Left renal pelvis (tissue), 4 donors: ENCODE measurements at regions not wholly inside any gene's neighbourhood (a gene's known extent, or its start where the extent isn't known, plus 50 kb on each side); places are given as distances from the start of the nearest gene placed in this dataset.

Experiments used
- DNase-seq, 4 donors: peaks; one replicate each; pipeline ENCODE4 v3.0.0-alpha.2; 2013; ENCODE audit warnings: low read depth in 4 of 4, low spot score in 3 of 4

- no peak for DNase-seq
Observed at GRCh38 chr3:73727117-73727821, 102.5 kb upstream of the PDZRN3 start.

DNA sequence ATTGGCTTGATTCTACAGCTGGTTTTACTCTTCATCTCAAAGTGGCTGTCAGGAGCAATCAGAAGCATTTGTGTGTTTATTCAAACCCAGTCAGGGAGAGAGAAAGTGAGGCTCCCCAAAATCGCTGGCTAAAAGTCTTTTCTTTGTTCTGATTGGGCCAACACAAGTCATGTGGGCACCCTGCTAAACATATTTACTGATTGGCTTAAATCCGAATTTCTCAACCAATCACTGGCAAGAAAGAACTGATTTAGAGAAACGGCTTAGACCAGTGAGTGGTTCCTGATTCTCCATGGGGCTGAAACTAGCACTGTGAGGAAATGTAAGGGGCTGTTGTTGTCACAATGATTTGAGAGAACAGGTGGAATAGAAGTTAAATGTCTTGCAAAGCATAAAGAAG is 98.9 kb upstream of the PDZRN3 start:
- DNase-seq, result no peak

DNA sequence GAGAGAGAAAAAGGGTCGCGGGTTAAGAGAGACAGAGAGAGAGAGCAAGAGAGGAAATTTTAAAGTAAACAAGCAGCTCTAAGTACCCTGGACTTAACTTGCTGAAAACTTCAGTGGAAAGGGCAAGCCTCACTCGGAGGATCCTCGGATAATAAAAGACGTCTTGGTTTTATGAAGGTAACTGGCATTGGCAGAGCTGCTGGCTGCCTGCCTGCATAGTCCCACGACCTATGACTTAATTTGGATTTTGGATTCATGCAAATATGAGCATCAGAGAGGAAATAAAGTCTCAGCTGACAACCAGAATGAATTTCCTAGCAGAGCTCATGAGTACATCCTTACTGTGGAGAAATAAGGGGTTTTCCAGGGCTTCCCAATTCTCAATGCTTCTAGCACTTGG is 95.1 kb upstream of the PDZRN3 start:
- no peak for DNase-seq

DNA sequence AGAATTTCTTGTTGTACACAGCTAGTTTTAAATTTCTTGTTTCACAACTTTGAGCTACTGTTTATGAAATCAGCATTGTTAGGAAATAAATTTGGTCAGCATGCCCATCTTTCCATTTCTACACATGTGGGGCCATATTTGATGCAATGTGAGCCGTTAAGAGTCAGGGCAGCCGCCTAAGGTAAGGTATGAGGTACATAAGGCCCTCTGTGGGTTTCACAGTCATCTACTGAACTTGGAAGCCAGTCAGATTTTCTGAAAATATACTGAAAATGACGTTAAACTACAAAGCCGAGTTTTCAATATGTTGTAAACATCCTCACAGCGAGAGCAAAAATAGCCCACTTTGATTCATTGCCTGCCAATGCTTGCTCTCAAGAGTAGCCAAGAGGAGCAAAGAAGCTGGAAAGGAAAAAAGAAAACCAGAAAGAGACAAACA is 94.7 kb upstream of the PDZRN3 start:
- DNase-seq, result no peak

- DNase-seq, result no peak
Observed at GRCh38 chr3:73718326-73719110, 93.8 kb upstream of the PDZRN3 start.

GRCh38 chr3:73716418-73716817 is 91.7 kb upstream of the PDZRN3 start:
- no peak for DNase-seq

- DNase-seq, result no peak
Observed at GRCh38 chr3:73710340-73710739, 85.6 kb upstream of the PDZRN3 start.

- DNase-seq, result no peak
Observed at GRCh38 chr3:73709712-73710111, 85.0 kb upstream of the PDZRN3 start.

- DNase-seq, result no peak
Observed at GRCh38 chr3:73708956-73709355, 84.2 kb upstream of the PDZRN3 start.

DNA sequence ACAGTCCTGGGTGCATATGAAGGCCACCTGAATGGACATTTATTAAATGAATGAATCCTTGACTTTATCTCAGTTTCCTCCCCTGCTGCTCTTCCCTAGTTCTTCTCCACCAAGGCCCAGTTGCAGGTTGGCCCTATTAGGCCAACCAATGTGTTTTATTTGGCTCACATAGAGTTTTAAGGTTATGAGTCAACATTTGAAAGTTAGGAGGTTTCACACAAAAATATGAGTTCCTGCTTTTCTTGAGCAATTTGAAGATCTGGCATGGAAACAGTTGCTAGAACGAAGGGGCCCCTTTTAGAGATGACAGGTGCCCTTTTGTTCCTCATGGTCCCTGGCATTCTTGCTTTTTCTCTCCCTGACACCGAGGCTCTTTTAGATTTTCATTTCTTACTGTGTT is 83.0 kb upstream of the PDZRN3 start:
- DNase-seq, result no peak

GRCh38 chr3:73706771-73707170 is 82.0 kb upstream of the PDZRN3 start:
- no peak for DNase-seq

GRCh38 chr3:73705792-73706191 is 81.1 kb upstream of the PDZRN3 start:
- no peak for DNase-seq

- no peak for DNase-seq
Observed at GRCh38 chr3:73699327-73699726, 74.6 kb upstream of the PDZRN3 start.

DNA sequence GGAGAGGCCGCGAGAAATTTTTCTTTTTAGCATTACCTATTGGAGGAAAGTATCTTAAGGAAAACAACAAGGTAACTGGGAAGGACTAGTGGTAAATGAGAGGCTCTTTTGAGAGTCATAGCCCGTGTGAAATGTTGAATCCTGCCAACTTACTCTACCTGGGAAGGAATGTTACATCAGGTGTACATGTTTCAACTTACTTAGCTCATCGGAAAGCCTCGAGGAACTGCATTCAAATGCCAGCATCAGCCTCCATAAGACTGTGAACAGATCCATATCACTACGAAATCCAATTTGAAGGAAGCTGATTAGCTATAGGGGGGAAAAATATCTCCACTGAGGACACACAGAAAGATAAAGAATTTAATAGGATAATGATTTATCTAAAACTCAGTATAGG is 72.3 kb upstream of the PDZRN3 start:
- DNase-seq, result no peak

GRCh38 chr3:73695841-73696240 is 71.1 kb upstream of the PDZRN3 start:
- no peak for DNase-seq

DNA sequence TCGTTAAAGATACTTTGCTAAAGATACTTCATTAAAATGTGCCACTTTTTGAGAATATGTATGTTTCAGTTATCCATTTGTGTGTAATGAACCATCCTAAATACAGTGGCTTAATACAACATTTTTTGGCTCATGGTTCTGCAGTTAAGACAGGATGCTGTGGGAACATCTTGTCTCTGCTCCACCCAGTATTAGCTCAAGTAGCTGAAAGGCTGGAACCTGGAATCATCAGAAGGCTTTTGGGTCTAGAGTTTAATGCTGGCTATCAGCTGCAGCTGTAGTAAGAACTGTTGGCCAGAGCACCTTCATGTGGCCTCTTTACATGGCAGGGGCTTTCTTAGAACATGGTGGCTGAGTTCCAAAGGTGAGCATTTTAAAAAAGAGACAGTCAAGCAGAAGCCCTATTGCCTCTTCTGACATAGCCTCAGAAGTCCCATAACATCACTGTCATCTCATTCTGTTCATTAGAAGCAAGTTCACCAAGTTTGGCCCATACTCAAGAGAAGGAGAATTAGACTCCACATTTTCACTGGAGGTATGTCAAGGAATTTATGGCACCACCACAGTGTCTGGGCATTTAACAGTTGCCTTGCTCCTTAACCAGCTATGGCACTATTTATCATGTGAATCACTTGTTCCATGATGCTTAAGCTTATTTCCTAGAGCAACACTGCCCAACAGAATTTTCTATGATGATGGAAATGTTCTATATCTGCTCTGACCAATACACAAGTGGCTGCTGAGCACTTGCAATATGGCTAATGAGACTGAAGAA is 70.4 kb upstream of the PDZRN3 start:
- no peak for DNase-seq

- DNase-seq, result no peak
Observed at GRCh38 chr3:73687106-73688004, 62.6 kb upstream of the PDZRN3 start.

GRCh38 chr3:73685061-73685460 is 60.3 kb upstream of the PDZRN3 start:
- DNase-seq, result no peak

- no peak for DNase-seq
Observed at GRCh38 chr3:73683706-73684105, 59.0 kb upstream of the PDZRN3 start.

GRCh38 chr3:73681610-73682009 is 56.9 kb upstream of the PDZRN3 start:
- DNase-seq, result no peak

- no peak for DNase-seq
Observed at GRCh38 chr3:73681198-73681597, 56.5 kb upstream of the PDZRN3 start.
